HG02610 (cell line): ENCODE measurements at regions not wholly inside any gene's neighbourhood (a gene's known extent, or its start where the extent isn't known, plus 50 kb on each side); places are given as distances from the start of the nearest gene placed in this dataset.

Experiments used
- ATAC-seq: cut with Tn5 transposase; IDR thresholded peaks from one replicate; pipeline ENCODE4 v1.9.1; 2021; ENCODE audit warnings: mild to moderate bottlenecking, moderate library complexity; ENCODE audit not compliant: unreplicated experiment

DNA sequence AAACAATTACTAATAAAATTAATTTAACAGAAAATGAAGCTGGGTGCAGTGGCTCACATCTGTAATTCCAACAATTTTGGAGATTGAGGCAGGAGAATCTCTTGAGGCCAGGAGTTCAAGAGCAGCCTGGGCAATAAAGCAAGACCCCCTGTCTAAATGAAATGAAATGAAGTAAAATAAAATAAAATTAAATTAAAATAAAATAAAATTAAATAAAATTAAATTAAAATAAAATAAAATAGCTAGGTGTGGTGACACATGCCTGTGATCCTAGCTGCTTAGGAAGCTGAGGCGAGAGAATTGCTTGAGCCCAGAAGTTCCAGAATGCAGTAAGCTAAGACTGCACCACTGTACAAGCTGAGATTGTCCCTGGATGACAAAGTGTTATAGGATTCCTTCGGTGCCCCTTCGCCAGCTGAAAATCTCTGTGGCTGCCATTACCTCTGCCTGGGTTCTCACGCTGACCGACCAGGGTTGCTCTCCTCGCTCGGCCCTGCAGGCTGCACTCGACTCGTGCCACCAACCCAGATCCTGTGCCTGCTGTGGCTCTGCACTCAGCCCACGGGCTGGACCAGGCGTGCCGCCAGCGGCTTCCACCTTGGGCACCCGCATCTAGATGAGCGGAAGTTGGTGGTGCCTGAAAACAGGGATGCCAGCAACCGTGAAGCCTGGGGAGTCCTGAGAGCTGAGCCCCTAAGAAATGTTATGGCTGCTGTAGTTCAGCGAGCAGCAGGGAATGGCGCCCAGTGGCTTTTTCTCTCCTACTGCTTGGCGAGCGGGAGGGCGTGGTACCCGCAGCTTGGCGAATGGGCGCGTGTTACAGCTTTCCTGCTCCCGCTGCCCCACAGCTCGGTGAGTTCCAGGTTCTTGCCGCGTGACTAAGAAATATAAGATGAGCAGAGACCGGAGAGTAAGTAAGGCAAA lies 539.2 kb upstream of the PCDH9 start:
- no peak for ATAC-seq

DNA sequence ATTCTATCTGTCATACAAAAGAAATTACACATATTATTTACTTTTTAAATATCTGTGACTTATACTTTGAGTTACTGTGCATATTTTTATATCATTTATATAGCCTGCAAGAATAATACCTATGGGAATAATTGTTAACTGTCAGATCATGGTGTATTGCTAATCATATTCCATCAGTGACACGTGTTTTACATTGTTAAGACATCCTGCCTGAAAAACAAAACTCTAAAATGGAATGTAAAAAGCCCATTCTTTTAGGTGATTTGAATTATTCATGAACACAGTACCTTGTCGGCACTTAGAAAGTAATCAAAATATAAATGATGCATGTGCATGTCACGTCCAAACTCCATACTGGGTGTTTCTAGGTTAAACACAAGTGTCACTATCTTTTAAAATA lies 533.8 kb upstream of the PCDH9 start:
- ATAC-seq: no peak

DNA sequence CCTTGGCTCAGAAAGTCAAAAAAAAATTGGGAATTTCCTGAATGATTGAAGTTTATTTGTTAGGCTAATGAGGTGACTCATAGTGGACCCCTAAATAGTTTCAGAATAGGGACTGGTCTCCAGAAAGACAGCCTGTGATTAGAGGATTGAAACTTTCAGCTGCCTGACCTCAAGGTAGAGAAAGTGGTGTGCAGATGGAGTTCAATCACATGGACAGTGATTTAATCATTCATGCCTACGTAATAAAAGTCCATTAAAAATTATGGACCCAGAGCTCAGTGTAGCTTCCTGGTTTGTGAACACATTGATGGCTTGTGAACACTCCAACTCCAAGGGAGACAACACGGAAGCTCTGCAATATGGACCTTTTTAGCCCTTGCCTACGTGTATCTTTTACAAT lies 533.2 kb upstream of the PCDH9 start:
- peak; percentile 87 for ATAC-seq

DNA sequence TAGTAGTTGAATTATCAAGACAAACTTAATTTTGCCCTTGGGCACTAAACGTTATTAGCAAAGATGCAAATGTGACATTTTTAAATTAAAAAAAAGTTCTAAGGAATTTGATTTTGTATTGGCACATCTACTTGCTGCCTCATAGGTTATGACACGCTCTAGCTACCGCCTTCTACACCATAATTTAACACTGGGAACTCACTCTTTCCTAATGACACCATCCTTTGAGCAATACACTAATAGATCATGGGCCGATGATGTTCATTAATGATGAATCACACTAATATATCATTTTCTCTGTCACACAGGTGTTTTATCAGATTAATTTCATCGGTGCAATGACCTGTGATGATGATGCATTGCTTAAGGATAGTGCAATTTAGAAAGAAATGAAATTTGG lies 528.8 kb upstream of the PCDH9 start:
- no peak for ATAC-seq

DNA sequence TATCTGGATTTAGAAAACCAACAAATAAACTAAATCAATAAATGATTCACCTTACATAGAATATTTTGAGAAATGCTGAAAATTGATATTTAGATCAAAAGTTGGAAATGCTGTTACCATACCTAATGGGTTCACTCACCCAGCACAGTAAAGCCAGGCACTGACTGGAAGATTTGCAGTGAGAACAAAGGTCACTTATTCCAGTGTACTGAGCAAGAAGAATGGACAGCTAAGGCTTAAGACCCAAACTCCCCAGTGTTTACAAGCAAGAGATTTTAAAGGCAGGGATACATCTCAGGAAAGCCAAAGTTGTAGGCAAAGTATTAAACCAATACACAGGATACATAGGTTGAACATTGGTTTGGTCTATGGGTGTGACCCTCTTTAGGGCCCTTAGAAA lies 523.9 kb upstream of the PCDH9 start:
- no peak for ATAC-seq

DNA sequence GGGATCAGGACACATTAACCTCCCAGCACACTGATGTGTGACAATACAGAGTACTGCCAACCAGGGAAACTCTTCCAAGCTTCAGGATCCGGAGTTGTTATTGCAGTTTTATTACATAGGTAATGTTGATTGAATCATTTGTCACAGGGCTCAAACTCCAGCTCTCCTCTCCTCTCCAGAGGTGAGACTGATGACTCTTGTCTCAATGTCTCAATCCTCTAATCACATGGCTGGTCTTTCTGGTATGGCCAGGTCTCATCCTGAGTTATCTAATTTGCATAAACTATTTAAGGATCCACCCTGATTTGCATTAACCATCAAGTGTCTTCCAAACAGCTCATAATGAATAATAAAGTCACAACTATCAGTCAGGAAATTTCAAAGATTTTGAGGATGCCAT lies 522.6 kb upstream of the PCDH9 start:
- no peak for ATAC-seq

DNA sequence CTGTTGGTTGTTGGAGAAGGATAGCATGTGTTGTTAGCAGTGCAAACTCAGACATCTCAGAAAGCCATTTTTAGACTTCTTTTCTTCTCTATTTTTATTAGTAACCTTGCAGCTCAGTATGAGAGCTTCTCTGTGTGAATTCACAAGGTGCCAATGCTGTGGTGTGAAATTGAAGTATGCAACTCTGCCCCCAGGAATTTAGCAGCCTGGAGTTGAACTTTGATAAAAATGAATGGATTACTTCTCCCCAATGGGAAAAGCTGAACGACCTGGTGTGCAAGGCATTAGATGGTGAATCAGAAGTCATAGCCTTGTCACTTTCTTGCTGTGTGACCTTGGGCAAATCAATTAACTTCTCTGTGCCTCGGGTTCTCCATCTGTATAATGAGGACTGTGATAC lies 512.3 kb upstream of the PCDH9 start:
- ATAC-seq: no peak

DNA sequence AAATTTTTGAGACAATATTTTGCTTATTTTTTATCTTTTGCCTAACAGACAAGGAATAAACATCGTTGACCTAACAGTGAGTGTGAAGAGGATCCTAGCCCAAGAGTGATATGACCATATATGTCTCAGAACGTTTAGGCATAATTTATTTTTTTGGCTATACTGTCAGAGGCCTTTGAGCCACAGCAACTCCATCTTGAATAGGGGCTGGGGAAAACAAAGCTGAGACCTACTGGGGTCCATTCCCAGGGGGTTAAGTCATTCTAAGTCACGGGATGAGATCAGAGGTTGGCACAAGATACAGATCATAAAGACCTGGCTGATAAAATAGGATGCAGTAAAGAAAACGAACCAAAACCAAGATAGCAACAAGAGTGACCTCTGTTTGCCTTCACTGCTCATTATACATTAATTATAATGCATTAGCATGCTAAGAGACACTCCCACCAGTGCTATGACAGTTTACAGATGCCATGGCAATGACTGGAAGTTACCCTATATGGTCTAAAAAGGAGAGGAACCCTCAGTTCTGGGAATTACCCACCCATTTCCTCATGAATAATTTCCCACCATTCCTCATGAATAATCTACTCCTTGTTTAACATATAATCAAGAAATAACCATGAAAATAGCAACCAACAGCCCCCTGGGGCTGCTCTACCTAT lies 510.9 kb upstream of the PCDH9 start:
- no peak for ATAC-seq

DNA sequence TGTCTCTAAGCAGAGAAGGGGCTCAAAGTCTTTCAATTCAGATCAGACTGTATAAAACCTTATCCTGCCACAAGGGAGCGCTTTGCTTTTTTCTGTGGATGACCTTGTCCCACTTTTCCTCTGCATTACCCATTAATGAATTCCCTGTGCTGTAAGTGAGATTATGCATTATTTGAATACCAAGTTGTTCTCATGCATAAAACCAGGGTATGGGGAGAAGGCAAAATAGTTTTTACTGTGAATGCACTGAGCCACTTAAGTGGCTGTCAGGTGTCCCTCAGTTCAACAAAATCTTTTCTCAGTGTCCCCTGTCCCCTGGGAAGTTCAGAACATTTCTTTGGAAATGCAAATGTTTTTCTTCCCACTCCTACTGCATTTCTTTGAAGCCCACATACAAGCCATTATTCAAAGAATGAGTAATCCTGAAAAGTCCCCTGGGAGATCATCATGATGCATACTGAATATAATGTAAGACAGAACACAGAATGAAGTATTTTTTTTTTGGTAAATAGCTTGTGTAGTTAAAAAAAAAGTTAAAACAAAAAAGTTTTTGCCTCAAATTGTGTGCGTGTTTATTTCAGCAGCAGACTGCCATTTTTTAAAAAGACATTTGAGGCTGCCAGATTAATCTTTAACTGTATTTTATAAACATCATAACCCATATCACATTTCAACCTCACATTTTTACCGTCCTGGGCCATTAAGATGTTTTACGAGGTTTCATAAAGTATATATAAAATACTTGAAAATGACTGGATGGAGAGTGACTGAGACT lies 506.7 kb upstream of the PCDH9 start:
- ATAC-seq: peak; percentile 77

DNA sequence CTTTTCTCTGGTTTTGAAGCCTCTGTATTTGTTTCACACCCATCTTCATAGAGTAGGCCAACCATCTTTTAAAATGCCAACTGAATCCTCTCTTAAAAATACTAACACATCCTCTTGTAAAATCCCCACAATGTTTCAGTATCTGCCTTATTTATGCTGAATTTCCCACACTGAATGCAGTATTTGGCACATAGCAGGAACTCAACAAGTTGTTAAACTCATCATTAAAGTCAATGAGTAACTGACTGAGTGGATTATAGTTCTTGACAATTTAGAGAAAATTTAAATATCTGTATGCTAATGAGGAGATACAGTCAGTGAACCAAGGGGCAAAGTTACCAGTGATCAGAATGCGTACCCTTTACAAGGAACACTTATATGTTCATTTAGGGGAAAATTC lies 505.5 kb upstream of the PCDH9 start:
- no peak for ATAC-seq

DNA sequence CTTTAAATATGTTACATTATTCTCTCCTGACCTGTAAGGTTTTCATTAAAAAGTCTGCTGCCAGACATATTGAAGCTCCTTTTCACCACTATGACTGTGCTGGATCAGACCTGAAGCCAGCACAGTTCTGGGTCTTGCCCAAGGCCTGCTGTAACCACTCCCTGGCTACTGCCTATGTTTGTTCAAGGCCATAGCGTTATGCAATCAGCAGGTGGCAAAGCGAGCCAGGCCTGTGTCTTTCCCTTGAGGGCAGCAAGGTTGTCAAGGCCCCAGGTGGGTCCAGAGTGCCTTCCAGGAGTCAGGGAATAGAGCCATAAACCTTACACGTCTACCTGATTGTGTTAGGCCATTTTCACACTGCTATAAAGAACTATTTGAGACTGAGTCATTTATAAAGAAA lies 496.8 kb upstream of the PCDH9 start:
- ATAC-seq: no peak

DNA sequence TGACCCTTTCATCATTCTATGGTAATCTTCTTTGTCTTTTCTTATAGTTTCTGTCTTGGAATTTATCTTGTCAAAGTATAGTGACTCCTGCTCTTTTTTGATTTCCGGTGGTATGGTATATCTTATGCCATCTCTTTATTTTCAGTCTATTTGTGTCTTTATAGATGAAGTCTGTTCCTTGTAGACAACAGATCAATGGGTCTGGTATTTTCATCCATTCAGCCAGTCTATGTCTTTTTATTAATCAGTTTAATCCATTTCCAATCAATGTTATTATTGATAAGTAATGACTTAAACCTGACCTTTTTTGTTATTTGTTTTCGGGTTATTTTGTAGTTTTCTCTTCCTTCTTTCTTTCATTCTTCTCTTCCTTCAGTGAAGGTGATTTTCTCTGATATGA lies 495.9 kb upstream of the PCDH9 start:
- no peak for ATAC-seq

DNA sequence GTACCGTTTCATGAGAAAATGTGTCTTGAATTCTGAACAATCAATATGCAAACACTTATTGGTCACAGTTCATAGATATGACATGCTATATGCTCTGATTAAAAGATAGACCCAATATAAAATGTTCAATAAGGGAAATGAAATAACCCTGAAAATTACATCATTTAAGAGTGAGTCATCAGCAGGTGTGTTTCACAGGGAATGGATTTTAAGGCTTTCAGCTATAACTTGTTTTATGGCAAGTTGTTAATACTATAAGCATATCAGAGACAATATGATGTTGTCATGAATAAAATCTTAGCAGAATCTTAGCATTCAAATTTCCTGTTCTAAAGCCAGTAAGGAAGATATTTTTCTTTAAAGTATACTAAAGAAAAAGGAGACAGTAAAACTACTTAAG lies 483.4 kb upstream of the PCDH9 start:
- ATAC-seq: no peak

DNA sequence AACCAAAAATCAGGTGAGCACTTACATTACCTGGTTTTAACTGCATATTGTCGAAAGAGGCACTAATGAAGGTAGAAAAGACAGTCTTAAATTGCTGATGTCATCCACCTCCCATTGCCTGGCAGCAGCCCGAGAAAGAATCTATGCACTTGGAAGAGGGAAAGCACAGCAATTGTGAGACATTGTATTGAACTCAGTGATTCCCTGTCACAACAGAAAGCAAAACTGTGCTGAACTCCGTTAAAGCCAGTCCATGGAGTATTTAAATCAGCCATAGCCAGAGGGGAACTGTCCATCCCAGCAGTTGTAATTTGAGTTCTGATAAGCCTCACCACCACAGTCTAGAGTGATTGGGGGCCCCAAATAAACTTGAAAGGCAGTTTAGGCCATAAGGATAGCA lies 466.6 kb upstream of the PCDH9 start:
- ATAC-seq: no peak

DNA sequence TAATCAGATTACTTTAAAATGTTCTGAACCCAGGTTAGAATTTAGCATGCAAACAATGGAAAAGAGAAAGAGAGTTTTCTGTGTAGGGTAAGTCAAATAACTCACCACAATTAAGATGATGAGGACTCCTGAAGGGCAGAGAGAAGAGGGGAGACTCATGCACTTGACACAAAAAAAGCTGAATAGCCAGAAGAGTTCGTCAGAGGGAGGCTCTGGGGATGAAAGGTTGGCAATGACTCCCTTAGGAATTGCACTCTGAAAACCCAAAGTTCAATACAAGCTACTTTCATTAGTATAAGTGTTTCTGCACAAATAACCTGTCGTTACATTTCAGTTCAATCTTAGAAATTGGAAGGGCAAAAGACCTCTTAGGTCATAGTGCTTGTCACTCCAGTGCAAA lies 434.4 kb upstream of the PCDH9 start:
- no peak for ATAC-seq

DNA sequence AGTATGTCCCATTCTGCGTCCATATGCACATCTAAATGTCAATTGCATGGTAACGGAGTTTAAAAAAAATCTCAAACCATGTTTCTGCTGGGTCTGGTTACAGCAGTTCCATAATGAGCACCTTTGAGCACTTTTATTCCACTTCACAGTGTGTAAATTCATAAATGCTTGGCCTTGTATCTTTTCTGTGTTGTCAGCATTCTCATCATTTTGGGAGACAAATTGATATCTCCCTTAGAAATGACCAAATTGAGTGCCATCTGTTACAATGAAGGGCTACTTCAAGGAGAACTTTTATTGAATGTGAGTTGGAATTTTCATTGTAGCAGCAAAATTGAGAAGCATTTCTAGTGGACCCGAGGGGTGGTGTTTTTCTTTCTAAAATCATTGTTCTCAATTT lies 432.9 kb upstream of the PCDH9 start:
- no peak for ATAC-seq

DNA sequence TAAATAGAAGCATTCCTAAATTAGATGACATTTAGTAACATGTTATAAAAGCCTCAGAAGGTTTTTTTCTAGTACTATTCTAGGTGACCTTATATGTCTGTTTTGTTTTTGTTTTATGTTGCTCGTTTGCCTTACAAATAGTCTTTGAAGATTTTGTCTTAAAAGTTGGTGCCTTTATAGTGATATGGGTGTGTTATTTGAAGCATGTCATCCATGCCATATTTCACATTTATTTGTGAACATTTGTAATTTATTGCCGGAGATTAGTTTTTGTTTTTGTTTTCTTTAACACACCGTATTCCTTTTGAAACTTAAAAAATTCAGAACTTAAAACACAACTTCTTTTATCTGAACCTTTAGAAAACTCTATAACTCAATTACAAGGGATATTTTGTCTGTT lies 422.8 kb upstream of the PCDH9 start:
- ATAC-seq: no peak

DNA sequence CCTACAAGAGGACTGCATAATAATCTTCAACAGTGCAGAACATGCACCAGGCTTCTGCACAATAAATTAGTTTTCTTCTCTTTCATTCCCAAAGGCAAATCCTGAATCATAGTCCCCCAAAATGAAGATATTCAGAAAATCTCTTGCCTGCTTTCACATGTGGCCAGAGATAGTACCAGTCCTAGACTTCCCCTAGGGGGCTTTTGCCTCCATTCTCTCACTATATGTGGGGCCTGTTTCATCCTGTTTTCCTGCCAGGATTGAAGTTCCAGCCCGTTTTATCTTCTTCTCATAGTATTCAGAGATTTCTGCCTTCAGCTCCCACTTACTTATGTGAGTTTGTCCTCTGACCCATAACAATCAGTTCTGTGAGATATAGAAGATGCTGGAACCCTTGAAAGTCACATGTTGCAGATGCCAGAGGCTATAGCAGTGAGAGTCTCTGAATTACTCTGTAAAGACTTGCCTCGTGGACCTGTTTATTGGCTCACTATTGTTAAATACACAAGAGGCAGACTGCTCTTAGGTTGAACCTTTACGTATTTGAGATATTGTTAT lies 421.9 kb upstream of the PCDH9 start:
- no peak for ATAC-seq

DNA sequence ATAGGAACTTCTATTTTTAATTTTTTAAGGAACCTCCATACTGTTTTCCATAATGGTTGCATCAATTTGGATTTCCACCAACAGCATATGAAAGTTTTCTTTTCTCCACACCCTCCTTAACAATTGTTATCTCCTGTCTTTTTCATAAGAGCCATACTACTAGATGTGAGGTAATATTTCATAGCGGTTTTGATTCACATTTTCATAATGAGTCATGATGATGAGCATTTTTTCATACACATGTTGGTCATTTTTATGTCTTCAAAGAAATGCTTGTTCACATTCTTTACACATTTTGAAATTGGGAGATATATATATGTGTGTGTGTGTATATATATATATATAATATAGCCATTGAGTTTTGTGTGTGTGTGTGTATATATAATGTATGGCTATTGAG lies 420.3 kb upstream of the PCDH9 start:
- ATAC-seq: no peak

DNA sequence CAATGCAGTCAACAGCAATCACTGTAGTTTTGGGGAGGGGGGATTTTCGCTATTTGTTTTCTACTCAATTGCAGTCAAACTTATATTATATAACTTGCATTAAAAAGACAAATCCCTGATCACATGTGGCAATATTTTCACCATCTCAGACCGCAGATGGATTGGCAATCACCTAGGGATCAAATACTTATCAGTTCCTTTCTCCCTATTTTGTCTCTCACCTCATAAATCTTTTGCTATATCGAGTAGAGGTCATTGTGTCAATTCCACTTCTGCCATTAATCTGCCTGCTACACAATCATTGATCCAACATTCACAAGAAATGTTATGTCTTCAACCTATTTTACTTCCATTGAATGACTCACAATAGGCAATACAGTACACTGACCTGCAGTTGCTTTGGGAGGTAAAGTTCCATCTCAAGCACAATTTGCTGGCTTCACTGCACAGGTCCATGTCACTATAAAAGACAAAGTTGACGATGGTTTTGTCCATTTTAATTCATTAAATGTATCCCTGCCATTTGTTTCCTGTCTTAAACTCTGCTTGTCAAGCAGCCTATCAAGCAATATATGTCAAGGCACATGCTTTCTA lies 415.8 kb upstream of the PCDH9 start:
- no peak for ATAC-seq

DNA sequence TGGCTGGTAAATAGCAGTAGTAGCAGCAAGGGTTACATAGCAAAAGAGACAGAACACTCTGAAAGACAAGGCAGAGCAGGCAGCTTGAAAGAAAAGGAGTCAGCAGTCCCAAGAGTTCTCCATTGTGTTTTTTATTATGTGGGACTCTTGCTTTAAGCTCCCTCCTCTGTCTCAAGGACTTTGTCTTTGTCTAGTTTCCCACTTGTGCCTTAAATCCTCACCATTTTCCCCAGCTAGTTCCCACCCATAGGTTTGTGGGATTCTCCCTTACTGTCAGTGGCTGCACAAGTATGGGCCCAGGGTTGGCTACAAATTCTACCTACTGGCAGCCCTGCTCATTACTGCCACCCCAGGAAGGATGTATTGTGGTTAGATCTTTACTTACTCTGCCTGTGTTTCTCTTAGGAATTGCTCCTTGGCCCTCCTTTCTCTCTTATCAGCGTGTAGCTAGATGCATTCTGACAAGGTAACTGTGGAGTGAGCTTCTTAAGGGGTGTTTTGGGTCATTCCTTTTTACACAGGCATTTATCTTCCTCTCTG lies 413.4 kb upstream of the PCDH9 start:
- ATAC-seq: no peak
